ENCODE measurements at regions not wholly inside any gene's neighbourhood (a gene's known extent, or its start where the extent isn't known, plus 50 kb on each side); places are given as distances from the start of the nearest gene placed in this dataset.

DNA sequence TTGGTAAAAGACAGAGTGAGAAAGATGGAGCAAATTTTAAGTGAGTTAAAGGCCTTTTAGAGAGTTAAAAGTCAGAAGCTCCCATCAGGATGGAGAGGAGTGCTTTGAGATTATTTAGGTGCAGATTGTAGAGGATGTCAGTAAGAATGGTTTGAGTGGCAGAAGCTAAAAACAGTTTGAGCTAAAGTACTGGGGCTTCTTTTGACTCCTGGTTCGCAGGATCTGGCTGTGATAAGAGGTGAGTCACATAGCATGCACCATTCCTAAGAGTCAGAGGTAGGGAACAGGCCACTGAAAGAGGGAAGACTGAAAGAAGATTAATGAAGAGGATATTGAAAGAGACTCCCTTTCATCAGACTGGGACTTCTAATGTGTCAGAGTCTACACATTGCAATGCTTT is 1047.9 kb upstream of the MAP3K7 start:
- no peak for DNase-seq (ENCODE audit: low spot score)

DNA sequence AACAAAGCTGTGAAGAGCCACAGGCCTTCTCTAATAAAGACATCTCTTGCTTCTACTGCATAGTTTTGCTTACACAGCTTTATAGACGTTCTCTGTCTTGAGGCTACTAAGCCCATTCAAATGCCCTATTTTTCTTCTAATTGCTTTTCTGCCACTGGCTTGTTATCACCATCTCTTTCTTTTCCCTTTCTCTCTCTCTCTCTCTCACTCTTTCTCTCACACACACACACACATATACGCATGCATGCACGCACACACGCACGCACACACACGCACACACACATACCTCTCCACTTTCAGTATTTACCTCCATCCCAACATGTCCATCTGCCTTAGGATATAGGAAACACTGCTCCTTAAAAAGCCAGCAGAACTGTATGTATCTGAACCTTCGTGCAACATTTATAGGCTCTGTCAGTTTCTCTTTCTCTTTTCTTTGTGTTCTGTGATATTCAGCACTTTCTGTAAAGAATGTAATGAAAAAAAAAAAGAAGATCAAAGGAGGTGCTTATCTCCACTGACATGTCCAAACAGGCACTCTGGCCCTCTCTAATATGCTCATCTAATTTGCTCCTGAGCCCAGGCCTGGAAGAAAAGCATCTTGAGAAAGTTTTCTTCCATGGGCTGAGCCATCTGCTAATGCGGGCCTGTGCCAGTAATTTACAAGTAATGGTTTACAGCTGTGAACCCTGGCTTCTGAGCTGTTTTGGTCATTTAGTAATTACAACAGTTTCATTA is 1046.7 kb upstream of the MAP3K7 start:
- no peak for DNase-seq (ENCODE audit: low spot score)

DNA sequence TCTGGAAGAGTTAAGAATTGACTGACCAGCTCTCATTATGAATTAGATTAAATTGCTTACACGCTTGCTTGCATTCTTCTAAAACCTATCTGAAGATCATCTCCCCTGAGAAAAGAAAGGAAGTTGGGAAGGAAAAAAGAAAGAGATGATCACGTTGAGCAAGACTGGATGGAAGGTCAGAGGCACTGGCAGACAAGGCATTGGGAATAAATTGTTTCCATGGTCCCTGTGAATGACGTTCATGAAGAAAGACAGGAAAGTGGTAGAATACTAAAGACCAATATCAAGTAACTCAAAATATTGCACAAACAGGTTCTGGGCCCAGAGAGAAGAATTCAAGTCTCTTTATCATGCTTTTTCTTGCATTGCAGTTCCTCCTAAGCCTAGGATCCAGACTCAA is 1045.4 kb upstream of the MAP3K7 start:
- DNase-seq (ENCODE audit: low spot score) = no peak

DNA sequence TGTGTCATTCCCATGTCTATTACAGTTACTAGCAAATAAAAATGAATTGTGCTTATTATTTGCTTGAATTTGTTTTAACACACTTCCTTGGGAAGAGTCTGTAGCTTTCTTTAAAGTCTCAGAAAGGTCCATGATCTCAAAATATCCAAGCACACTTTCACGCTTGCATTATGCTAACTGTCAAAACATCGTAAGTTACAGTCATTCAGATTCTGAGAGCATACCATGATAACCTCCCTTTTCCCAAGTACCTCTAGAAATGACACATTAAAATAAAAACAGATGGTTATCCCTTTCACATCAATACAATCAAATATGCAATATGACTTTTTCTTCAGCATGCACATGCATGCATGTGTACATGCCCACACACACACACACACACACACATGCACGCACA is 1044.4 kb upstream of the MAP3K7 start:
- no peak for DNase-seq (ENCODE audit: low spot score)

DNA sequence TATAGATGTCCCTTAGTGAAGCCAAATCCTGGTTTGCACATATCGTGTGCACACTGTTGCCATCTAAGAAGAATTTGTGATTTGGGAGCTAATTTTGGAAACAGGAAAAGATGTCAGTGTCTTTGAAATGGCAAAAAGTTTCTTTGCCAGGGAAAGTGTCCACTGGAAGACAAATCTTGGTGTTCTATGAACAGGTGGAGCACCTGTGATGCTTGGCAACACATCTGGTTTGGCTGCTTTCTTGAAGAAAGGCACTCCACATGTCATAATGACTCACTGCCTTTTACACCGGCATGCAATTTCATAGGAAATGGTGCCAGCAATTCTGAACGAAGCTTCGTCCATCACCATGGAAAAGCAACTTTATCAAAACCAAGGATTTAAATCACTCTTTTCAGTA is 1040.0 kb upstream of the MAP3K7 start:
- DNase-seq (ENCODE audit: low spot score) = no peak

DNA sequence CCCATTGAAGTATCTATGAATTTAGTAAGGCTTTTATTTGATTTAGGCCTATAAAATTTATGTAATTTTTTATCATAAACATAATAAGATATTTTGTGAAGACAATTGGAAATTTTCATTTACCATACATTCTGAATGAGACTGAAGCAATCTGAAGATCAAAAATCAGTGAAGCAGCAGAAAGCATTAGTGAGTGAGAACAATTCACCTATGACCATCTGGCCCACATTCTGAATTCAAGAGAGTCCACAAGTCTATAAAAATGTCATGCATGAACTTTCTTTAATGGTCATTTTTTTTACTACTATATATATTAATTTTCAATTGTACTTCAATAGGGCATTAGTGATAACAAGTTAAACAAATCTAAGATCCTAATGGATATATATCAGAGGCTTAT is 1026.6 kb upstream of the MAP3K7 start:
- no peak for DNase-seq (ENCODE audit: low spot score)

DNA sequence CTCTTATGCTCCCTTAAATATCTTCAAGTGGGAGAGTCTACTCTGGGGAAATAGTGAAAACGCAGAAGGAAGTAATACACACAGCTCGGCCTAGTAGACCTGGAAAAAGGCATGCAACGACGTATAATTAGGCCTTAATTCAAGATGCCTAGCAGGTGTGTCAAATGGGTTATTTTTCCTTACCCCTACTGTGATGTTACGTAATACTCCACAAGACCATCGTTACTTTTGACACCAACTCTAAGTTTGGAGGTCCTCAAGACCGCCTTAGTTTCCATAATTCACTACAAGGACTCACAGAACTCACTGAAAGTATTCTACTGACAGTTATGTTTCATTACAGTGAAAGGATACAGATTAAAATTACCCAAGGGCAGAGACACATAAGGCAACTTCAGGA is 1024.3 kb upstream of the MAP3K7 start:
- DNase-seq (ENCODE audit: low spot score) = no peak

DNA sequence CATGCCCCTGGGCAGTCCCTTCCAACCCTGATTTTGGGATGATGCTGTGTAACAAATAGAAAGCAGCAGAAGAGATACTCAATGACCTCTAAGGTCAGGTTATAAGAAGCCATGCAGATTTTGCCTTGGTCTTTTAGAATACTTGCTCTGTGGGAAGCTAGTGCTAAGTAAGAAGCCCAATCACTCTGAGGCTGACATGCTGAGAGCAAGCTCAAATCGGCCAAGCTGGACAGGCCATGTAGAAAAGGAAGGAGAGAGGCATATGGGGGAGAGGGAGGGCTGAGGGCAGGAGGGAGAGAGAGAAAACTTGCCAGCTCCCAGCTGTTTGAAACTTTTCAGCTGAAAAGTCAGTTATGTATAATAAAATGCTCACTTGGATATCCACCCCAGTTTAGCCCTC is 1021.6 kb upstream of the MAP3K7 start:
- no peak for DNase-seq (ENCODE audit: low spot score)

DNA sequence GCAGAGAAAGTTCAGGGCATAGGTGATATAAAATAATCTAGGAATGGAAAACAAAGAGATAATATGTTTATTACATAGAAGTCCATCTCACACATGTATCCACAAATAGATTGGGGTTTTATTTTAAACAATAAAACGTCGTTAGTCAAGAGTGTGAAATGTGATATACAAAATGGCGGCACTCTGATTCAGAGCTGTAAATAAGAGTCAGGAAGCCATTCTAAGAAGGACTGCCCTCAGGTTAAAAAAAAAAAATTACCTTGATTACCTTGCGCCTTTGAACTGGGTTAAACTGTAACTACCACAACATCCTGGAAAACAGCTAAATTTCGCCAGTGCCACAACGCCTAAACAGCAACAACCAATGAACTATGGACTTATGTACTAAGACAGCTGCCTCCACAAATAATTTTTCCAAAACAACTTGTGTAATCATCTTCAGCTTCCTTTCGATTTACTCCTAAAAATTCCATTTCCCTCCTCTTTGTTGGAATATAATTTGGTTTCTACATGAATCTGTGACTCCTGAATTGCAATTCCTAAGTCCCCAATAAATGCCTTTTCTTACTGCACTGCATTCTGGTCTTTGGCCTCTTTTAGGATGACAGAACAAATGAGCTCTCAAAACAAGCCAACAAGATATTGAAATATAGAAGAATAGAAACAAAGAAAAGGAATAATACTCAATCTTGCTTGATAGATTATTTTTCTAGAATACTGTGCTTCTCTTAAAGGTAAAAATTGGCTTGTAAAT is 1019.5 kb upstream of the MAP3K7 start:
- no peak for DNase-seq (ENCODE audit: low spot score)

DNA sequence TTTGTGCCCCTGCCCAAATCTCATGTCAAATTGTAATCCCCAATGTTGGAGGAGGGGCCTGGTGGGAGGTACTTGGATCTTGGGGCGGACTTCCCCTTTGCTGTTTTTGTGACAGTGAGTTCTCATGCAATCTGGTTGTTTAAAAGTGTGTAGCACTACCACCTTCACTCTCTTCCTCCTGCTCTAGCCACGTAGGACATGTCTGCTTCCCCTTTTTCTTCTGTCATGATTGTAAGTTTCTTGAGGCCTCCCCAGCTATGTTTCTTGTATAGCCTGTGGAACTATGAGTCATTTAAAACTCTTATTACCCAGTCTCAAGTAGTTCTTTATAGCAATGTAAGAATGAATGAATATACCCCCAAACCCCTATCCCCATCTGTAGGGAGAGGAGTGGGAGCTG is 1013.7 kb upstream of the MAP3K7 start:
- DNase-seq (ENCODE audit: low spot score) = no peak

DNA sequence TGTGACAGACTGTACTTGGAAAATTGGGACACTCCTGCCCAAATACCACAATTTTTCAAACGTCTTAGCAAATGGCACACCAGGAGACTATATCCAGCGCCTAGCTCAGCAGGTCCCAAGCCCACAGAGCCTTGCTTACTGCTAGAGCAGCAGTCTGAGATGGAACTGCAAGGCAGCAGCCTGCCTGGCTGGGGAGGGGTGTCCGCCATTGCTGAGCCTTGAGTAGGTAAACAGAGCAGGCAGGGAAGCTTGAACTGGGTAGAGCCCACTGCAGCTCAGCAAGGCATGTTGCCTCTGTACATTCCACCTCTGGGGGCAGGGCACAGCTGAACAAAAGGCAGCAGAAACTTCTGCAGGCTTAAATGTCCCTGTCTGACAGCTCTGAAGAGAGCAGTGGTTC is 1003.3 kb upstream of the MAP3K7 start:
- no peak for DNase-seq (ENCODE audit: low spot score)

DNA sequence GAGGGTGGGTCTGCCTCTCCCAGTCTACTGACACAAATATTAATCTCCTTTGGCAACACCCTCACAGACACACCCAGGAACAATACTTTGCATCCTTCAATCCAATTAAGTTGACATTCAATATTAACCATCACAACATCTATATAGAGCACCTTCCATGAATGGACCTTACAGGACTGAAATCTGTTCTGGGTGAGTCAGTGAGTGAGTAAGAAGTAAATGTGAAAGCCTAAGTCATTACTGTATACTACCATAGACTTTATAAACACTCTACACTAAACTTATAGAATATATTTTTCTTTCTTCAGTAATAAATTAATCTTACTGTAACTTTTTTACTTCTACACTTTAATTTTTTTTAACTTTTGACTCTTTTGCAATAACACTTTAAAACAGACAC is 993.8 kb upstream of the MAP3K7 start:
- no peak for DNase-seq (ENCODE audit: low spot score)

DNA sequence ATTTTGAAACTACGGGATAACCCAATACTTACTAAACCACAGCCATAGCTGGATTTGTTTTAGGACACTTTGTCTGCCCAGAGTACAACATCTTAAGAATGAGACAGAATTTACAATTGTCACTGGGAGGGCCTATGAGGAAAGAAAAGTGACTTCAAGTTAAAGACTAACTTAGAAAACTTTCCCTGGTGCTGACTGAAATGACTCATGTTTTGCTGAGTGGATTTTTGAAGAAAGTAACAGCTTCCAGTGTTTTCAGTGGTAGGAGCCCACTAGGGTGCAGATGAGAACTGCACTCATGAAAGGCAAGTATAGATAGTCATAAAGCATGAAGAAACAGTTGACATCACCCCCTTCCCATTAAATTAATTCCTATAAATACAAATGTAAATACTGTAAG is 988.2 kb upstream of the MAP3K7 start:
- DNase-seq (ENCODE audit: low spot score) = no peak

DNA sequence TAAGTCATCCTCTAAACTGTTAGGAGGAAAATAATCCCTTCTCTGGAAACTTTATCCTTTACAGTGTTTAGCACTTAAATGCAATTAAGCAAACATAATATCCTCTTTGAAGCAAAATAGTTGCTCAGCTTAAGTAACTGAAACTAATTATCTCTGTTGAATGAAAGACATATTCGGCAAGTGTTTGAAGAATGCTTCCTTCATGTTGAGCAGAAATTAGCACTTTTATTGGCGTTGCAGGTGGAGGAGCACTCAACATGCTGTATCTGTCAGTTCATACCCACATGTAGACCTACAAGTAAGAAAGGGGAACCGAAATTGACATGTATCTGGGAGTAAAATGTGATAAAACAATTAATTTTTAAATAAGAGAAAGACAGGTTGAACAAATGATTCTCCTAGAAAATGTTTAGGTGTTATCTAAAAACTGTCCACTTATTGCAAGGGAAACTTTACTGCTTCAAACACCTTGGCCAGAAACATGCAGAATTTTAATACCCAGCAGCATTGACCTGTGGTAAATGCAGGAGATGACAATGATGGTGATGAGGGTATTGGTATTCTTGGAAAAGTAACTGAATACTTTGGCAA is 987.0 kb upstream of the MAP3K7 start:
- no peak for DNase-seq (ENCODE audit: low spot score)

DNA sequence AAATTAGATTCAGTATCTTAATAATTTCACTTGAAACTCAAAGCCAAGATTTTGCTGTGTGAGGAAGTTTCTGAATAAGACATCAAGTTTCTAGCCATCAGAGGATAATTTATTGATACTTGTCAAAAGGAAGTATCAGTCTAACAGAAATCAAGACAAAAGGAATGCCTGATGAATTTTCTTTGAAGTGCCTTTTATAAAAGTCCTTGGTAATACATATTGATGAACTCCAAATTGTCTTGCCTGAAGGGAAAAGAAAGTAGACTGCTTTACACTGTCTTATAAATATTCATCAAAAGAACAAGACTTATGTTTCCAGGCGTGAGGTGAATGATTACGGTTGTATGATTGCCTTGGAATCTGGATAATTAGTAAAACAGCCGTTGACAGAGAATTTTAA is 986.0 kb upstream of the MAP3K7 start:
- no peak for DNase-seq (ENCODE audit: low spot score)

DNA sequence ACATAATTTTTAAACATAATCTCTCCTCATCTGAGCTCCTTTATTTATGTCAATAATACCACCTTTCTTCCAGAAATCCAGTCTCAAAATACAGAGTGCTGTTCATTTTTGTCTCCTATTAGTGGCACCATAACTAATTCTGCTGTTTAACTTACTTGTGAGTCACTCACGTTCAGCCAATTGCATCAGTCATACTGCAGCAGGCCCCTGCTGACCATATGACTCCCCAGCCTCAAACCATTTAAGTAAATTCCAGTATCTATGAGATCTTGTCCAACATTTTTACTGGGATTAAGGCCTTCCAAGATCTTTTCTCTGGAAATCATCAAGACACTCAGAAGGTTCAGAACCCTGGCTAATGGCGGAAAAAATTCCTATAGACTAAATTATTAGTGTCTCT is 982.2 kb upstream of the MAP3K7 start:
- no peak for DNase-seq (ENCODE audit: low spot score)

DNA sequence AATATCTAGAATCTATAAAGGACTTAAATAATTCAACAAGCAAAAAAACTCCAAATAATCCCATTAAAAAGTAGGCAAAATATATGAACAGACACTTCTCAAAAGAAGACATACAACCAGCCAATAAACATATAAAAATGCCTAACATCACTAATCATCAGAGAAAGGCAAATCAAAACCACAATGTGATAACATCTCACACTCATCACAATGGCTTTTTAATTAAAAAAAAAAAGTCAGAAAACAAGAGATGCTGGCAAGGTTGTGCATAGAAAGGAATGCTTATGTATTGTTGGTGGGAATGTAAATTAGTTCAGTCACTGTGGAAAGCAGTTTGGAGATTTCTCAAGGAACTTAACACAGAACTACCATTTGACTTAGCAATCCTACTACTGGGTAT is 979.6 kb upstream of the MAP3K7 start:
- no peak for DNase-seq (ENCODE audit: low spot score)

DNA sequence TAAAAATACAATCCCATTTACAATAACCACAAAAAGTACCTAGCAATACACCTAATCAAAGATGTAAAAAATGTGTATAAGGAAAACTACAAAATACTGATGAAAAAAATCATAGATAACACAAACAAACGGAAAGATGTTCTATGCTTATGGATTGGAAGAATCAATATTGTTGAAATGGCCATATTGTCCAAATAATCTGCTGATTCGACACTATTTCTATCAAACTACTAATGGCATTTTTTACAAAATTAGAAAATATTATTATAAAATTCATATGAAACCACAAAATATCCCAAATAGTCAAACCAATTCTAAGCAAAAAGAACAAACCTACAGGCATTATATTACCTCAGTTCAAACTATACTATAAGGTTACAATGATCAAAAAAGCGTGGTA is 978.3 kb upstream of the MAP3K7 start:
- DNase-seq (ENCODE audit: low spot score) = no peak

DNA sequence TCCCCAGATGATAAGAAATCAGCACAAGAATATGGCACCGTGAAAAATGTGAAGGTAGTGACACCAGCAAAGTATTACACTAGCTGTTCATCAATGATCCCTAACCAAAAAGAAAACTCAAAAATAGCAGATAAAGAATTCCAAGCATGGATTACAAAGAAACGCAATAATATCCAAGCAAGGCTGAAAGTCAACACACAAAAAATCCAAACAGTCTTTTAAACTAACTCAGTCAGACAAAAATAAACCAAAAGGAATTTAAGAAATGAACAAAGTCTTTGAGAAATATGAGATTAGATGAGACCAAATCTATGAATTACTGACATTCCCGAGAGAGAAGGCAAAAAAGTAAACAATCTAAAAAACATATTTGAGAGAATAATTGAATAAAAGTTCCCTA is 976.1 kb upstream of the MAP3K7 start:
- no peak for DNase-seq (ENCODE audit: low spot score)

DNA sequence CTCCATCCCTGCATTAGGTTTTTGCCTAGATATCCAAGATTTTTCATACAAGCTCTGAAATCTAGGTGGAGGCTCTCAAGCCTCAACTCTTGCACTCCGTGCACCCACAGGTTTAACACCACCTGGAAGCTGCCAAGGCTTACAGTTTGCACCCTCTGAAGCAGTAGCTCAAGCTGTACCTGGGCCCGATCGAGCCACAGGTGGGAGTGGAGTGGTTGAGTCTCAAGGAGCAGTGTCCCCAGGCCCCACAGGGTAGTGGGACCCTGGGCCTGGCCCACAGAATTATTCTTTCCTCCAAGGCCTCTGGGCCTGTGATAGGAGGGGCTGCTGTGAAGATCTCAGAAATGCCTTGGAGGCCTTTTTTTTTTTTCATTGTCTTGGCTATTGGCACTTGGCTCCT is 973.5 kb upstream of the MAP3K7 start:
- no peak for DNase-seq (ENCODE audit: low spot score)

DNA sequence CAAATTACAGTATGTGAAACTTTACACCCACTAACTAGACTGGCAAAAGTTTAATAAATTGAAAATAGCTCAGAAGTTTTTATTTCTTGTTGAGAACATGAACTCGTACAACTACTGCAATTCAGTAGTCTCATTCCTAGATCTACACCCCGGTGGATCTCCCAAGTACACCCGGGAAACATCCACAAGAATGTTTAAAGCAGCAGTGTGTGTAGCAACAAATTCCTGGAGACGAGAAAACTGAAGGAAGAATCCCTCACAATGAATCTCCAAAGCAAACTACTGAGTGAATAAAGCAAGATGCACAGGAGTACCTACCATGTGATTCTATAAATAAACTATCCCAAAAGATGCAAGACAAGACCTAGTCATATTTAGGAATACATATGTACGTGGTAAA is 954.0 kb upstream of the MAP3K7 start:
- DNase-seq (ENCODE audit: low spot score) = no peak

DNA sequence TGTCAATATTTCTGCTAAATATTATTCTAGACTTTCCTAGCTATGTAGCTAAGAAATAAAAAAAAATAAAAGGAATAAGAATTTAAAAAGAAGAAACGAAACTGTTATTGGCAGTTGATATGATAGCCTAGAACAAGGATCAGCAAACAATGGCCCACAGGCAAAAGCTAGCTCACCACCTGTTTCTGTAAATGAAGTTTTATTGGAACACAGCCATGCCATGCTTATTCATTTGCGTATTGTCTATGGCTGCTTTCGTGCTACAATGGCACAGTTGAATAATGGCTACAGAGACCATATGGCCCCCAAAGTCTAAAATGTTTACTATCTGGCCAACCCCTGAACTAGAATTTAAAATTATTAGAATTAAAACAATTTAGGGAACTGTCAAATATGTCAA is 952.6 kb upstream of the MAP3K7 start:
- no peak for DNase-seq (ENCODE audit: low spot score)

DNA sequence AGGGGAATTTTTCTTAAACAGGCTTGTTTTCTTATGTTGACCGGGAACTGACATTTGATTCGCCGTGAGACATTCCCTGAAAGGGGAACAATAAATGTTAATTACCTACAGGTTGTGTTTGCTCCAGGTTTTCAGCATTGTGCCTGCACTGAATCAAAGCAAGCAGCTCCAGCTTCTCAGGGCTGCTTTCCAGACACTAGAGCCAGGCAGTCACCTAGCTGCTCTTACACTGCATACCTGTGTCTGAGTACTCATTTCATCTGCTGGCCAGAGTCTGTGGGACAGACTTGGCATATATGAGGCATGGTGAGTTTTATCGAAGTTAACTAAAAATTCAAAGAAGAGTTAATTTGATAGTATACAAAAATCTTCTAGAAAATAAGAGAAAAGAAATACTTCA is 951.8 kb upstream of the MAP3K7 start:
- no peak for DNase-seq (ENCODE audit: low spot score)

DNA sequence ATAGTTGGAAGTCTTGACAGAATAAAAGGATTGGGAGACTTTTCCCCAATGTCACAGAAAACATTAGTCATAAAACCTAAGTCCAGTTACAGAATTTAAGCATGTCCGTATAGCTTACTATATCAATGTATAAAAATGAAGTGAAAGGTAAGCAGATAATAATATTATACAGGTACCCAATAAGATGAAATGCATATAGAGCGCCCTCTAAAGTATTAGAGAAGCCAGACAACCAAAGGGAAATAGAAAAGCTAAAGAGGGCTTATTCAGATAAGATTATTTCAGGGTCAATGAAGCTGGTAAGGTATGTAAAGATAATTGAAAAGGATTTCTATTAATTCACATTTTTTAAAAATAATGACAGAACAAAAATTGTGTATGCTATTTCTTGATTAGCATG is 947.7 kb upstream of the MAP3K7 start:
- DNase-seq (ENCODE audit: low spot score) = no peak

Data from ecto neural progenitor cell (in vitro differentiated cells).